Neural cell (in vitro differentiated cells): ENCODE measurements at regions not wholly inside any gene's neighbourhood (a gene's known extent, or its start where the extent isn't known, plus 50 kb on each side); places are given as distances from the start of the nearest gene placed in this dataset.

Experiments used
- CTCF ChIP-seq: fragments of 450-650 bp; IDR thresholded peaks from 2 replicates; pipeline ENCODE4 v1.5.1; 2014; ENCODE audit warnings: antibody characterized with exemption, mild to moderate bottlenecking, moderate library complexity; ENCODE audit not compliant: poor library complexity, severe bottlenecking
- RAD21 ChIP-seq: fragments of 450-650 bp; conservative IDR thresholded peaks from 2 replicates; pipeline ENCODE4 v1.6.1; 2014; ENCODE audit warnings: antibody characterized with exemption, mild to moderate bottlenecking, moderate library complexity

DNA sequence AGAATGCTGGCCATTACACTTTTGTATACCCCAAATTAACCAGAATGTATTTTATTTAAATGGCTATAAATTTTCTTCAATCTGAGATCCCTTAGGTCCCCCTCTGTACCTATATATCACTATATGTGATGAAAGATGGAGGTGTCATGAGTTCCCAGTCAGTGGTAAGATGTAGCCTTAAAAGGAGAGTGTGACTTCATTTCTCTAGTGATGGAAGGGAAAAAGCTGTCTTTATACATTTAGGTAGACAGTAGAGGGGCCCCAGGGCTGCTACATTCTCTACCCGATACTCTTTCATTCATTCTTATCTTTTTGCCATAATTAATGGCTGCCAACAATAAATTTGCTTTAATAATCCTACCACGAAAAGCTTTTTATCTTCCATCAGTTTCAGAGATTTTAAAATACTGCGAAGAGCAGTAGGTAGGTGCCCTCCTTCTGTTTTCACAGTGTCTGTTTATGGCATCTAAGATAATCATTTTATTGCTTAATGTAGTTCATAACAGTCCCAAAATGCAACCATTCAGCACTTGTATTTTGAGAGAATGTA is 301.3 kb downstream of the ZNF608 start:
- TF ChIP-seq CTCF (no peak), RAD21 (no peak)
